K562 (cell line): ENCODE measurements at regions not wholly inside any gene's neighbourhood (a gene's known extent, or its start where the extent isn't known, plus 50 kb on each side); places are given as distances from the start of the nearest gene placed in this dataset.

Experiments
- ATAC-seq: fragments of 200-7000 bp; cut with Tn5 transposase; 3 replicates; pipeline ENCODE4 v1.9.1; 2020; ENCODE audit warnings: moderate library complexity
- BruUV-seq: library from RNA; stranded (reverse); fragments of 400-500 nt; replicated peaks from 2 replicates; lab custom pipeline; 2021; lab: Mats Ljungman, UMichigan
- CTCF ChIA-PET: fragments of 300-600 bp; formaldehyde crosslinking; extraction: SDS; loops from one replicate; lab custom pipeline; 2021; ENCODE audit warnings: low intra/inter-chr PET ratio; lab: Yijun Ruan, JAX
- POLR2A ChIA-PET: fragments of 300-600, 350-650 bp; sonication (Branson Sonifier 250); formaldehyde crosslinking; extraction: SDS; loops from one replicate; lab custom pipeline; 2021; ENCODE audit warnings: antibody characterized with exemption, inconsistent platforms; lab: Yijun Ruan, JAX
- DNase-seq, 4 experiments: peaks; one replicate each; pipeline versions ENCODE4 v3.0.0 to v3.0.0-alpha.2; 2011 to 2018; ENCODE audit warnings: low spot score in 3 of 4, mixed read lengths in 3 of 4; ENCODE audit errors: extremely low read depth in 1 of 4
- FAIRE-seq: peaks from 2 replicates; lab custom pipeline; 2011; peaks lifted over from hg19 to GRCh38; lab: Jason Lieb, UNC
- H2AFZ ChIP-seq: 2 replicates; pipeline ENCODE4 v1.6.0; 2011; ENCODE audit warnings: low read depth, low read length, control low read depth, inconsistent platforms
- H3K27ac ChIP-seq: fragments of 200-600 bp; 3 replicates; pipeline ENCODE4 v1.8.0; 2011; ENCODE audit warnings: low read depth, mild to moderate bottlenecking, control low read depth, inconsistent platforms, low read length, moderate library complexity, mixed read lengths; ENCODE audit errors: extremely low read depth
- H3K27me3 ChIP-seq, 2 experiments: fragments of 300-600 bp in 1 of 2; 2 replicates in 1 of 2; 3 replicates in 1 of 2; pipeline versions ENCODE4 v1.6.0 to v1.8.0; 2011; ENCODE audit warnings: inconsistent platforms in 2 of 2, low read length in 2 of 2, mild to moderate bottlenecking in 1 of 2, mixed read lengths in 1 of 2, moderate library complexity in 1 of 2; ENCODE audit not compliant: control insufficient read depth in 2 of 2, insufficient read depth in 2 of 2
- H3K36me3 ChIP-seq: fragments of 300-600 bp; 3 replicates; pipeline ENCODE4 v1.8.0; 2011; ENCODE audit warnings: mild to moderate bottlenecking, low read length, inconsistent platforms; ENCODE audit not compliant: control insufficient read depth, insufficient read depth
- H3K4me1 ChIP-seq, 2 experiments: fragments of 200-600 bp in 1 of 2; replicated peaks in 1 of 2; 2 replicates in 1 of 2; 3 replicates in 1 of 2; pipeline versions ENCODE4 v1.5.1 to v1.8.0; 2011; ENCODE audit warnings: inconsistent platforms in 2 of 2, low read length in 2 of 2, mild to moderate bottlenecking in 1 of 2, mixed read lengths in 1 of 2, moderate library complexity in 1 of 2; ENCODE audit not compliant: control insufficient read depth in 2 of 2, insufficient read depth in 2 of 2
- H3K4me2 ChIP-seq: 2 replicates; pipeline ENCODE4 v1.6.1; 2011; ENCODE audit warnings: low read length, control low read depth, inconsistent platforms, mixed read lengths; ENCODE audit not compliant: insufficient read depth
- H3K4me3 ChIP-seq: fragments of 200-600 bp; sonication (generic), shearing (Covaris generic); 2 replicates; pipeline ENCODE4 v1.5.1; 2016; ENCODE audit warnings: control low read depth, inconsistent platforms
- H3K79me2 ChIP-seq: fragments of 200-600 bp; 3 replicates; pipeline ENCODE4 v1.8.0; 2011; ENCODE audit warnings: low read length, inconsistent platforms; ENCODE audit not compliant: control insufficient read depth, insufficient read depth
- H3K9ac ChIP-seq, 2 experiments: 2 replicates each; pipeline versions ENCODE4 v1.6.0 to v1.6.1; 2011; ENCODE audit warnings: low read depth in 2 of 2, low read length in 2 of 2, control low read depth in 1 of 2, inconsistent platforms in 1 of 2, mild to moderate bottlenecking in 1 of 2, mixed read lengths in 1 of 2; ENCODE audit not compliant: insufficient read depth in 1 of 2
- H3K9me1 ChIP-seq: one replicate; pipeline ENCODE4 v1.6.0; 2011; ENCODE audit warnings: inconsistent platforms, mild to moderate bottlenecking, low read length, moderate library complexity; ENCODE audit not compliant: control insufficient read depth, insufficient read depth
- H3K9me3 ChIP-seq: replicated peaks from 2 replicates; pipeline ENCODE4 v1.5.1; 2011; ENCODE audit warnings: low read depth, low read length, inconsistent platforms; ENCODE audit not compliant: control insufficient read depth, insufficient read depth
- H4K20me1 ChIP-seq: replicated peaks from 2 replicates; pipeline ENCODE4 v1.6.1; 2011; ENCODE audit warnings: low read length, inconsistent platforms, mixed read lengths; ENCODE audit not compliant: control insufficient read depth, insufficient read depth
- BRF1 ChIP-seq: IDR thresholded peaks from 3 replicates; pipeline ENCODE4 v1.6.1; 2011; ENCODE audit warnings: borderline replicate concordance, mild to moderate bottlenecking; ENCODE audit not compliant: insufficient read length; ENCODE audit errors: extremely low read depth
- POLR2G ChIP-seq: fragments of 200-400 bp; formaldehyde crosslinking; IDR thresholded peaks from 2 replicates; pipeline ENCODE4 v1.6.1; 2017; ENCODE audit warnings: low read depth, mild to moderate bottlenecking, antibody characterized with exemption, low read length, moderate library complexity
- RBM14 ChIP-seq: fragments of 200-400 bp; formaldehyde crosslinking; IDR thresholded peaks from 2 replicates; pipeline ENCODE4 v1.6.1; 2018; ENCODE audit warnings: low read depth, mild to moderate bottlenecking, low read length, moderate library complexity, borderline replicate concordance; ENCODE audit not compliant: insufficient read depth
- ZNF174 ChIP-seq: fragments of 250-450 bp; sonication (Bioruptor Pico); IDR thresholded peaks from 2 replicates; pipeline ENCODE4 v1.4.0; 2020; ENCODE audit warnings: mild to moderate bottlenecking
- ZNF175 ChIP-seq: fragments of 200-800 bp; sonication (Bioruptor generic); IDR thresholded peaks from 2 replicates; pipeline ENCODE4 v1.6.1; 2016; ENCODE audit warnings: low read depth, mild to moderate bottlenecking, missing genetic modification characterization, missing compliant biosample characterization
- WGBS: fragments of 100-300 bp; shearing (Covaris generic); methylation state at CpG from one replicate; pipeline ENCODE4 v1.1.6; 2016; ENCODE audit warnings: low coverage, mixed read lengths; ENCODE audit not compliant: insufficient coverage; ENCODE audit errors: missing lambda C conversion rate; 5-methylcytosine and 5-hydroxymethylcytosine counted together
- in situ Hi-C: fragments of 300-500 bp; cut with MboI; formaldehyde crosslinking; loops from 4 replicates; pipeline ENCODE4 v1.15.0; 2018; ENCODE audit warnings: inconsistent platforms, mixed read lengths
- intact Hi-C: fragments of 100-400 bp; cut with micrococcal nuclease; formaldehyde crosslinking; loops from 2 replicates; pipeline ENCODE4 v1.14.2; 2022

DNA sequence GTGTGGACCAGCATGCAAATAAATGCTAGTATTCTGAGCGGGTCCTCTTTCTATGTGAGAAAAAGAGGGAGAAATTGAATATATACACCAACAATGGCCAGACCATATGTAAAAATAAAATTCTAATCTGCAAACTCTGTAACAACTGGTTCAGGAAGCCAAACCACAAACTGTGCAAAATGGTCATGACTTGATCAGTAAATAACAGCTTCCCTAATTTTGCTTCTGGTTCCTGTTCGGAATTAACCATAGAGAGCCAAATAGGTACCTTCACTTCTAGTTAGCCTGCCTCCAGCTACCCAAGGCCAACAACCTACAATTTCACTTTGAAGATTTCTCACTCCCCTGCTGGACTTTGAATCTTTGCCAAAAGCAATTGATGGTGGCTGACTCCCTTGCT is 1313.2 kb downstream of the ADGRL3 start (continued):
- no peak for TF ChIP-seq ZNF174 (CRISPR knock-in tag)
- TF ChIP-seq BRF1: no peak
- TF ChIP-seq RBM14: no peak
- TF ChIP-seq ZNF175 (CRISPR knock-in tag): no peak

DNA sequence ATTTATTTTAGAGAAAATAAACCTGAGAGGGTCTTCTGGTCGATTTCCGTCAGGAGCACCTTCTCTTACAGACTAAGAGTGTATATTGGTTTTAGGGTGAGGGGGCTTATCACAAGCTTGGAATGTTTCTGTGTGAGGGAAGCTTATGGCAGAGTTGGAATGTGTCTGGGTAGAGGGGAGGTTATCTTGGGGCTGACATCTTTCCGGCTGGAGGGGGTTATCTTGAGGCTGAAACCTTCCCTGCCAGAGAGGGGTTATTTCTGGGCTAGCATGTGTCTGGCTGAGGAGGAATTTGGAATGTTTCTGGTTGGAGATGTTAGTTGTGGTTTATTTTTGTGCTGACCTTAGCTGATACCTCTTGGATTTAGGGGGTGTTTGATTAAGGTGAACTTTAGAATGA is 1312.1 kb downstream of the ADGRL3 start:
- no TSS peak for BruUV-seq
- Histone ChIP-seq H3K9ac (no peak overlapping the region), H3K4me2 (no peak overlapping the region), H3K79me2 (no peaks in the 10 kb centered on the region), H2AFZ (no peak overlapping the region), H3K4me1 (no peaks in the 10 kb centered on the region), H3K36me3 (no peaks in the 10 kb centered on the region), H3K9me1 (no peaks in the 10 kb centered on the region), H3K9me3 (no peaks in the 10 kb centered on the region), H3K27ac (no peak overlapping the region), H3K27me3 (no peaks in the 10 kb centered on the region), H4K20me1 (no peaks in the 10 kb centered on the region), H3K4me3 (no peak overlapping the region)
- no peak for ATAC-seq
- in situ Hi-C loops: no loop called here
- no peak for FAIRE-seq
- DNase-seq: no peak
- WGBS: 0% methylated on average over 3 of the region's 3 CpGs
- intact Hi-C loops: no loop called here
- ChIA-PET CTCF (no interaction called here), POLR2A (no interaction called here)
- no peak for TF ChIP-seq POLR2G
